GM23338 (cell line): ENCODE measurements at regions not wholly inside any gene's neighbourhood (a gene's known extent, or its start where the extent isn't known, plus 50 kb on each side); places are given as distances from the start of the nearest gene placed in this dataset.

Source experiments
- ATAC-seq: fragments of 200-7000 bp; cut with Tn5 transposase; 3 replicates; pipeline ENCODE4 v1.9.1; 2020
- DNase-seq: peaks from one replicate; pipeline ENCODE4 v3.0.0-alpha.2; 2015; ENCODE audit warnings: low spot score
- H2AFZ ChIP-seq: fragments of 200-600 bp; sonication (generic); 2 replicates; pipeline ENCODE4 v1.8.0; 2016; ENCODE audit warnings: antibody characterized with exemption, mild to moderate bottlenecking, moderate library complexity
- H3F3A ChIP-seq: fragments of 200-600 bp; sonication (generic); replicated peaks from 2 replicates; pipeline ENCODE4 v1.8.0; 2017; ENCODE audit warnings: antibody characterized with exemption, mixed run types, low read depth
- H3K27ac ChIP-seq: fragments of 200-600 bp; sonication (generic); 2 replicates; pipeline ENCODE4 v1.6.1; 2016; ENCODE audit warnings: low read depth
- H3K27me3 ChIP-seq: fragments of 200-600 bp; sonication (generic); 2 replicates; pipeline ENCODE4 v1.8.0; 2016; ENCODE audit warnings: mild to moderate bottlenecking, mixed run types, moderate library complexity; ENCODE audit not compliant: insufficient read depth
- H3K36me3 ChIP-seq: fragments of 200-600 bp; sonication (generic); 2 replicates; pipeline ENCODE4 v1.8.0; 2016; ENCODE audit warnings: mild to moderate bottlenecking; ENCODE audit not compliant: insufficient read depth
- H3K4me1 ChIP-seq: fragments of 200-600 bp; sonication (generic); 2 replicates; pipeline ENCODE4 v1.8.0; 2016; ENCODE audit warnings: mild to moderate bottlenecking, moderate library complexity; ENCODE audit not compliant: insufficient read depth
- H3K4me2 ChIP-seq: fragments of 200-600 bp; sonication (generic); 2 replicates; pipeline ENCODE4 v1.7.1; 2017; ENCODE audit warnings: mixed run types
- H3K4me3 ChIP-seq: fragments of 200-600 bp; sonication (generic); 2 replicates; pipeline ENCODE4 v1.6.1; 2016; ENCODE audit warnings: mixed run types
- H3K79me2 ChIP-seq: fragments of 200-600 bp; sonication (generic); replicated peaks from 2 replicates; pipeline ENCODE4 v1.8.0; 2017; ENCODE audit warnings: mild to moderate bottlenecking; ENCODE audit not compliant: insufficient read depth
- H3K9me2 ChIP-seq: fragments of 200-600 bp; sonication (generic); 2 replicates; pipeline ENCODE4 v1.8.0; 2017; ENCODE audit not compliant: insufficient read depth
- H4K20me1 ChIP-seq: fragments of 200-600 bp; sonication (generic); replicated peaks from 2 replicates; pipeline ENCODE4 v1.8.0; 2017; ENCODE audit warnings: mild to moderate bottlenecking; ENCODE audit not compliant: insufficient read depth
- H3K27ac Mint-ChIP-seq: 2 replicates; pipeline ENCODE4 v1.8.0; 2020; ENCODE audit warnings: inconsistent platforms, mild to moderate bottlenecking, moderate library complexity, mixed read lengths
- H3K27me3 Mint-ChIP-seq: 3 replicates; pipeline ENCODE4 v1.8.0; 2022; ENCODE audit warnings: low read depth, mild to moderate bottlenecking, moderate library complexity, mixed read lengths, inconsistent platforms; ENCODE audit not compliant: insufficient read depth, poor library complexity
- H3K36me3 Mint-ChIP-seq: 3 replicates; pipeline ENCODE4 v1.8.0; 2021; ENCODE audit warnings: low read depth, mild to moderate bottlenecking, inconsistent platforms, moderate library complexity, mixed read lengths
- H3K4me1 Mint-ChIP-seq: 3 replicates; pipeline ENCODE4 v1.8.0; 2020; ENCODE audit warnings: mild to moderate bottlenecking, inconsistent platforms, mixed read lengths
- H3K4me3 Mint-ChIP-seq: 3 replicates; pipeline ENCODE4 v1.8.0; 2021; ENCODE audit warnings: moderate library complexity, mild to moderate bottlenecking, inconsistent platforms, mixed read lengths
- H3K9me3 Mint-ChIP-seq: 3 replicates; pipeline ENCODE4 v1.8.0; 2020; ENCODE audit warnings: moderate library complexity, mild to moderate bottlenecking, inconsistent platforms, mixed read lengths
- CREB1 ChIP-seq: fragments of 250-450 bp; sonication (Bioruptor Pico); IDR thresholded peaks from 2 replicates; pipeline ENCODE4 v1.5.0; 2020; ENCODE audit warnings: low read depth, mild to moderate bottlenecking, moderate library complexity
- CTCF ChIP-seq, 2 experiments: fragments of 200-600 bp in 1 of 2; sonication (generic) in 1 of 2; conservative IDR thresholded peaks; 2 replicates each; pipeline versions ENCODE4 v1.5.1 to v1.6.1; 2016 to 2017; ENCODE audit warnings: antibody characterized with exemption in 2 of 2, low read depth in 2 of 2, mild to moderate bottlenecking in 2 of 2, moderate library complexity in 1 of 2
- EZH2 ChIP-seq: fragments of 200-600 bp; sonication (generic); IDR thresholded peaks from one replicate; pipeline ENCODE4 v1.8.0; 2017; ENCODE audit warnings: antibody characterized with exemption, mild to moderate bottlenecking, low read depth; ENCODE audit not compliant: unreplicated experiment
- EZH2phosphoT487 ChIP-seq: fragments of 200-600 bp; sonication (generic); IDR thresholded peaks from one replicate; pipeline ENCODE4 v1.8.1; 2018; ENCODE audit warnings: antibody characterized with exemption; ENCODE audit not compliant: unreplicated experiment
- JUNB ChIP-seq: IDR thresholded peaks from one replicate; pipeline ENCODE4 v1.6.1; 2016; ENCODE audit warnings: antibody characterized with exemption; ENCODE audit not compliant: unreplicated experiment
- NANOG ChIP-seq: IDR thresholded peaks from 2 replicates; pipeline ENCODE4 v1.6.1; 2016; ENCODE audit warnings: antibody characterized with exemption, borderline replicate concordance
- POLR2AphosphoS5 ChIP-seq: IDR thresholded peaks from 2 replicates; pipeline ENCODE4 v1.6.1; 2016; ENCODE audit warnings: antibody characterized with exemption, low read depth
- REST ChIP-seq: IDR thresholded peaks from one replicate; pipeline ENCODE4 v1.6.1; 2018; ENCODE audit warnings: antibody characterized with exemption; ENCODE audit not compliant: unreplicated experiment
- STAT1 ChIP-seq: IDR thresholded peaks from one replicate; pipeline ENCODE4 v1.6.1; 2016; ENCODE audit warnings: antibody characterized with exemption; ENCODE audit not compliant: unreplicated experiment
- ZNF114 ChIP-seq: fragments of 250-450 bp; sonication (Bioruptor Pico); IDR thresholded peaks from 2 replicates; pipeline ENCODE4 v1.5.0; 2020; ENCODE audit warnings: mild to moderate bottlenecking, moderate library complexity
- ZNF331 ChIP-seq: fragments of 250-450 bp; sonication (Bioruptor Pico); IDR thresholded peaks from 2 replicates; pipeline ENCODE4 v1.5.0; 2020; ENCODE audit warnings: low read depth, mild to moderate bottlenecking, moderate library complexity
- ZNF462 ChIP-seq: fragments of 250-450 bp; sonication (Bioruptor Pico); IDR thresholded peaks from 2 replicates; pipeline ENCODE4 v1.5.0; 2020; ENCODE audit warnings: mild to moderate bottlenecking, moderate library complexity
- TF ChIP-seq, protein P1 (sequence below): IDR thresholded peaks from 2 replicates; pipeline ENCODE4 v1.6.1; 2016; ENCODE audit warnings: antibody characterized with exemption

DNA sequence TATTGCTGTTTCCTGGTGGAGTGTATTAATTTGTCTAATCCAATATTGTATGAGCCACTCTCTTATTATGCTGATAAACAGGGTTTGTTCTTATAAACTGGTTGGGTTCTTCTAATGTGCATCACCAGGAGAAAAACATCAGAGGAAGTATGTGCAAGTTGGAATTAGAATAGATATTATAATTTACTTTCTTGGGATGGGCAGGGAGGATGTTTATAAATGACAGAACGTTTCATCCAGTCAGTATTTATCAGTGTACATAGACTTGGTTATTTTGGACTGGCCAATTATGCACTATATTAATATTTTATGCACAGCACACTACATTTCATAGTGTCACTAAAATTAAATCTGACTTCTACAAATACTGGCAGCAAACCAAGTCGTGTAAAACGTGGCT is 495.8 kb downstream of the PSAT1 start:
- ATAC-seq = no peak
- H3K27ac ChIP-seq = no peak overlapping the region
- no peak overlapping the region for H3K4me2 ChIP-seq
- no peaks in the 10 kb centered on the region for H3K36me3 ChIP-seq
- Mint-ChIP-seq H3K36me3 (no peaks in the 10 kb centered on the region; the same call in 2 of the 3 replicates), H3K27me3 (peaks cover 1% of the 10 kb centered on the region), H3K4me1 (no peaks in the 10 kb centered on the region), H3K27ac (no peak overlapping the region), H3K4me3 (no peak overlapping the region), H3K9me3 (peaks cover 7% of the 10 kb centered on the region)
- no peaks in the 10 kb centered on the region for H3K4me1 ChIP-seq
- DNase-seq = no peak
- H3K4me3 ChIP-seq = no peak overlapping the region
- no peaks in the 10 kb centered on the region for H3K27me3 ChIP-seq
- no peaks in the 10 kb centered on the region for H3F3A ChIP-seq
- TF ChIP-seq POLR2AphosphoS5 (no peak), CREB1 (CRISPR knock-in tag) (no peak), STAT1 (no peak), CTCF (conservative IDR thresholded peaks at IDR 0.05; ENCODE audit: low read depth in 2 of 2) (no peak), JUNB (no peak), NANOG (no peak), EZH2 (no peak), ZNF331 (CRISPR knock-in tag) (no peak), REST (no peak), ZNF114 (CRISPR knock-in tag) (no peak), EZH2phosphoT487 (no peak), ZNF462 (CRISPR knock-in tag) (no peak)
- TF ChIP-seq, protein P1, sequence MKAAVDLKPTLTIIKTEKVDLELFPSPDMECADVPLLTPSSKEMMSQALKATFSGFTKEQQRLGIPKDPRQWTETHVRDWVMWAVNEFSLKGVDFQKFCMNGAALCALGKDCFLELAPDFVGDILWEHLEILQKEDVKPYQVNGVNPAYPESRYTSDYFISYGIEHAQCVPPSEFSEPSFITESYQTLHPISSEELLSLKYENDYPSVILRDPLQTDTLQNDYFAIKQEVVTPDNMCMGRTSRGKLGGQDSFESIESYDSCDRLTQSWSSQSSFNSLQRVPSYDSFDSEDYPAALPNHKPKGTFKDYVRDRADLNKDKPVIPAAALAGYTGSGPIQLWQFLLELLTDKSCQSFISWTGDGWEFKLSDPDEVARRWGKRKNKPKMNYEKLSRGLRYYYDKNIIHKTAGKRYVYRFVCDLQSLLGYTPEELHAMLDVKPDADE = no peak
- no peaks in the 10 kb centered on the region for H3K9me2 ChIP-seq
- H2AFZ ChIP-seq = no peak overlapping the region
- H3K79me2 ChIP-seq = no peaks in the 10 kb centered on the region
- H4K20me1 ChIP-seq = no peaks in the 10 kb centered on the region
